Esophagus muscularis mucosa (tissue), 4 donors: ENCODE measurements at regions not wholly inside any gene's neighbourhood (a gene's known extent, or its start where the extent isn't known, plus 50 kb on each side); places are given as distances from the start of the nearest gene placed in this dataset.
"Not testable (repeated sequence)": the region's sequence is repeated elsewhere in the genome, so short reads cannot be mapped to it uniquely, and the experiment has no call there.

Experiments used
- DNase-seq: peaks from one replicate; pipeline ENCODE4 v3.0.0-alpha.2; 2017; ENCODE audit errors: extremely low spot score
- H3K27ac ChIP-seq, 4 donors: fragments of 200-600 bp; sonication (generic); replicated peaks in 1 of 4; 1 replicate in 3 of 4; 2 replicates in 1 of 4; pipeline ENCODE4 v1.5.1; 2016 to 2019; ENCODE audit warnings: mild to moderate bottlenecking in 1 of 4
- H3K27me3 ChIP-seq, 4 donors: fragments of 200-600 bp; sonication (generic); one replicate each; pipeline versions ENCODE4 v1.5.1 to v1.6.0; 2016 to 2019
- H3K36me3 ChIP-seq, 4 donors: fragments of 200-600 bp; sonication (generic); one replicate each; pipeline ENCODE4 v1.5.1; 2016 to 2019
- H3K4me1 ChIP-seq, 4 donors: fragments of 200-600 bp; sonication (generic); one replicate each; pipeline ENCODE4 v1.5.1; 2016 to 2019
- H3K4me3 ChIP-seq, 4 donors: fragments of 200-600 bp; sonication (generic); 1 replicate in 2 of 4; 2 replicates in 2 of 4; pipeline ENCODE4 v1.5.1; 2016 to 2019; ENCODE audit warnings: mild to moderate bottlenecking in 4 of 4, moderate library complexity in 1 of 4
- H3K9me3 ChIP-seq, 4 donors: fragments of 200-600 bp; sonication (generic); 1 replicate in 3 of 4; 2 replicates in 1 of 4; pipeline ENCODE4 v1.5.1; 2016 to 2019
- WGBS: methylation state at CpG from one replicate; pipeline ENCODE4 v1.1.5; 2018; 5-methylcytosine and 5-hydroxymethylcytosine counted together
- intact Hi-C: fragments of 100-400 bp; cut with DNase I; formaldehyde crosslinking; loops from one replicate; pipeline ENCODE4 v1.15.1; 2023

DNA sequence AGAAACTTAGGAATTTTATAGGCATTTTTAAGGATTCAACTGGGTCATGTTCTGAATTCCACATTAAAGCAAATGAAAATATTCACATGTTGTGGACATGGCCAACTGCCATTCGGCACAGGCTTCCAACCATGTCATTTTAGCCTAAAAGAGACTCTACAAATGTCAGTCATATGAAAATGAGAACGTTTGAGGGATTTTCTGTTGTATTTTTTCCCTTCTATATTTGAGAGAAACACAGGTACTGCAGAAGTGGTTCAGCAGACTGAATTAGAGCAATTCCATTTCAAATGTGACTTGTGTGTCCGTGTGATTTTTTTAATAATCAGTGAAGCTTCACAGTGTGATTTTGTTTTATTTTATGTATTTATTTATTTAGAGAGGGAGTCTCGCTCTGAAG, 124.3 kb downstream of the TP53TG3F start:
- WGBS: no CpG with 5 or more reads among the region's 4 CpGs
- DNase-seq, H3K27me3 ChIP-seq, H3K9me3 ChIP-seq, H3K27ac ChIP-seq, H3K4me1 ChIP-seq, H3K4me3 ChIP-seq, intact Hi-C loops, H3K36me3 ChIP-seq: not testable (repeated sequence)

GRCh38 chr16:33588589-33588988, 129.2 kb downstream of the TP53TG3F start:
- H3K4me3 ChIP-seq, H3K36me3 ChIP-seq, intact Hi-C loops, H3K27me3 ChIP-seq, H3K4me1 ChIP-seq, H3K27ac ChIP-seq, H3K9me3 ChIP-seq, DNase-seq: not testable (repeated sequence)
- WGBS: no CpG with 5 or more reads among the region's 8 CpGs

DNA sequence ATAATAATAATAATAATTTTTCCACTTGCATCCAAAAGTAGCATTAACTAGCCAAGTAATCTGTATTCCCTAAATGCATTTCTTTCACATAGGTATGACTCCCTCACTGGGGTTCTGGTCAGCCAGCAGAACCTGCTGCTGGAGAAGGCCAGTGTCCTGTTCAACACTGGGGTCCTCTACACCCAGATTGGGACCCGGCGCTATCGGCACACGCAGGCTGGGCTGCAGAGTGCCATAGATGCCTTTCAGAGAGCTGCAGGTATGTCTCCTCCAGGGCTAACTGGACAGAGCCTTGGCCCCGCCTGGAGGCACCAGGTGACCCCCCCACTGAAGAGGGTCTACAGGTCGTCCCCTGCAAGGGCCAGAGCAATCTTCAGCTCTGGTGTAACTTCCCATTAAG, 133.9 kb downstream of the TP53TG3F start:
- WGBS: no CpG with 5 or more reads among the region's 6 CpGs
- H3K27me3 ChIP-seq, DNase-seq, intact Hi-C loops, H3K36me3 ChIP-seq, H3K27ac ChIP-seq, H3K9me3 ChIP-seq, H3K4me1 ChIP-seq, H3K4me3 ChIP-seq: not testable (repeated sequence)

DNA sequence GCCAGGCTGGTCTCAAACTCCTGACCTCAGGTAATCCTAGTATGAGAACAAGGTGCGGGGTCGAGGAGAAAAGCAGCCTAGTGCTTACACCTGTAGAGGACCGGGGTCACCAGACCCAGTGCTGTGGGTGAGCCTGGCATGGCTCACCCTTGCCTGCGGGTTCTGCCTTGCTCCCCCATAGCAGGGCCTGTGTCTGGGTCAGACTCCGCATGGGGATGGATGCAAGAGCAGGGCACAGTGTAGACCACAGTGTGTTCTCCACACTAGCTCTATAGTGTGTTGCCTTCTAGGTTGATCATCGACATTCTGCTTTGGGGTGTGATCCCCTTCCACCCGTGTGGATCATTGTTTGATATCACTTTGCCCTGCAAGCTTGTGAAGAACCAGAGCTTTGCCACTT, 135.7 kb downstream of the TP53TG3F start:
- H3K9me3 ChIP-seq, H3K4me3 ChIP-seq, H3K36me3 ChIP-seq, H3K27ac ChIP-seq, H3K27me3 ChIP-seq, DNase-seq, intact Hi-C loops, H3K4me1 ChIP-seq: not testable (repeated sequence)
- no CpG with 5 or more reads among the region's 7 CpGs for WGBS

- H3K27ac ChIP-seq, H3K4me3 ChIP-seq, H3K27me3 ChIP-seq, H3K9me3 ChIP-seq, H3K4me1 ChIP-seq, H3K36me3 ChIP-seq, intact Hi-C loops, DNase-seq: not testable (repeated sequence)
- WGBS: no CpG with 5 or more reads among the region's 4 CpGs
Measured at GRCh38 chr16:33601029-33601428, 141.6 kb downstream of the TP53TG3F start.

GRCh38 chr16:33623535-33624077, 164.2 kb downstream of the TP53TG3F start:
- 46% methylated on average over 2 of the region's 4 CpGs for WGBS
- H3K36me3 ChIP-seq, H3K4me3 ChIP-seq, H3K27me3 ChIP-seq, intact Hi-C loops, DNase-seq, H3K9me3 ChIP-seq, H3K4me1 ChIP-seq, H3K27ac ChIP-seq: not testable (repeated sequence)

DNA sequence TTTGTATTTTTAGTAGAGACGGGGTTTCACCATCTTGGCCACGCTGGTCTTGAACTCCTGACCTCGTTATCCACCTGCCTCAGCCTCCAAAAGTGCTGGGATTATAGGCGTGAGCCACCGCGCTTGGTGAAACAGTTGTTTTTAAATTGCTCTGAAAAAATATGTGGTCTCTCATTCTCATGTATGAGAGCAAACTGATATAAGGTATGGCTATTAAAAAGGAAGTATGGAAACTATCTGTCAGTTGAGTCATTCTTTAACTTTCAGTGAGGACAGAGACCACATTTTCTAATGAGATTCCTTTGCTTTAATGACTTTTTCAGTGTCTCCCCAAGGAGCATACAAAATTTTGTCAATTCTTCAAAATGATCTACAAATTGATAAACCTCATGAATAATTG, 169.5 kb downstream of the TP53TG3F start:
- H3K36me3 ChIP-seq, intact Hi-C loops, H3K4me3 ChIP-seq, DNase-seq, H3K27ac ChIP-seq, H3K4me1 ChIP-seq, H3K9me3 ChIP-seq, H3K27me3 ChIP-seq: not testable (repeated sequence)
- WGBS: 71% methylated on average over 6 of the region's 6 CpGs

- H3K9me3 ChIP-seq, H3K4me3 ChIP-seq, H3K27ac ChIP-seq, H3K36me3 ChIP-seq, H3K27me3 ChIP-seq, intact Hi-C loops, DNase-seq, H3K4me1 ChIP-seq: not testable (repeated sequence)
- 86% methylated on average over 4 of the region's 4 CpGs for WGBS
Measured at GRCh38 chr16:33631713-33632112, 172.3 kb downstream of the TP53TG3F start.

DNA sequence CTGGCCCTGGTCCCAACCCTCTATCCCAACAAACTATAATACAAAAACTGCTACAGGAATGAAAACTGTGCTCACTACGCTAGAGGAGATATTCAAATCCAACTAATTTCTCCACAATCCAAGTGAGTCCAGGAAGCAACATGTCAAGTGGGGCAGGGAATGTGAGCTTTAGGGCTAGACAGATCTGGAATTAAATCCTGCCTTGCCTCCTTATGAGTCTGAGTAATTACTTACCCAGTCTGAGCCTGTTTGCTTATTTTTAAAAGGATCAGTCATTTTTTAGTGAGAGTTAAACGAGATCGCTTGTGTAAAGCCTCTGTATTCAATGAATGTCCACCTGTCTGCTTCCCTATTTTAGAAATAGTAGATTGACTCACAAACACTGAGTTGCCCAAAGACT, 174.6 kb downstream of the TP53TG3F start:
- H3K27ac ChIP-seq, H3K9me3 ChIP-seq, DNase-seq, H3K36me3 ChIP-seq, H3K4me1 ChIP-seq, intact Hi-C loops, H3K27me3 ChIP-seq, H3K4me3 ChIP-seq: not testable (repeated sequence)
- WGBS: 79% methylated on average over 2 of the region's 3 CpGs

GRCh38 chr16:33636760-33637159, 177.3 kb downstream of the TP53TG3F start:
- H3K9me3 ChIP-seq, H3K27me3 ChIP-seq, H3K4me3 ChIP-seq, intact Hi-C loops, DNase-seq, H3K27ac ChIP-seq, H3K4me1 ChIP-seq, H3K36me3 ChIP-seq: not testable (repeated sequence)

DNA sequence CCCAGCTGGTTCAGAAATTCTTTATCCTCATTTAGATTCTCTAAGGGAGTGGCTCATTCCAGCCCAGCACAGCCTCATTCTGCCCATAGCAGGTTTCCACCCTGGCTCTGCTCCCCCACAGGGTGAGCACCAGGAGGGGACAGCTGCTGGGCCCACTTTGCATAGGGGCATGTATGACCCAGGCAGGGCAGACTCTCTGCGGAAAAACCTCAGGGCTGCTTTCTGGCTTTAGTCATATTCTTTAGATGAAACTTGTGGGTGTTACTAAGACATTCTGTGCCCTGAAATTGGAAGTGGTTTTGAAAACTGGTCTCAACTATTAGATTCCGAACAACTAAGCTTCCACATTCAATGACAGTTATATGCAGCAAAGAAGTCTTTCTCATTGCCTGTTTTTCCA, 183.9 kb downstream of the TP53TG3F start:
- H3K9me3 ChIP-seq, H3K4me3 ChIP-seq, H3K4me1 ChIP-seq, intact Hi-C loops, DNase-seq, H3K27ac ChIP-seq, H3K36me3 ChIP-seq, H3K27me3 ChIP-seq: not testable (repeated sequence)
- 100% methylated on average over 1 of the region's 2 CpGs for WGBS

DNA sequence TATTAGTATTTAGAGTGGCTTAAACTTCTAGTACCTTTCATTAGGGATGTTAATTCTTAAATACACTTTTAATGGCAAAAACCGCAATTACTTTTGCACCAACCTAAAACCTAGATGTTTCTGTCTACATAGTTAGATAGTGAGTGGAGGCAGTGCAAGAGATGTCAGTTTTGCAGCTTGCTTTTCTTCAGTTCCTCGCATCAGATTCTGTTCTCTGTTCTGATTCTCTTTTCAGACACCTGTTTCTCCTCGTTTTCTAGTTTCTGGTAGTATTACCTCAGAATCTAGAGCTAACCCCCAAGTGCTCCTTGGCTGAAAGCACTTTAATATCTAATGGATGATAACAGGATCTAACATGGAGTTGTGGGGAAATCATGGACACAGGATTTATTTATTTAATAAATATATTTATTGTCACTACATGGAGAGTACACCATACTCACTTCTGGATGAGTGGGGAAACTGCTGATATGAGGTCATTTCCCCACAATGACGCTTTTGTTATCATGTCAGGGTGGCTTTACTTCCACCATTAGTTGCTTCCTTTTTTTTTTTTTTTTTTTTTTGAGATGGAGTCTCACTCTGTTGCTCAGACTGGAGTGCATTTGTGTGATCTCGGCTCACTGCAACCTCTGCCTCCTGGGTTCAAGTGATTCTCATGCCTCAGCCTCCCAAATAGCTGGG, 184.4 kb downstream of the TP53TG3F start:
- 52% methylated on average over 5 of the region's 5 CpGs for WGBS
- H3K4me1 ChIP-seq, H3K27ac ChIP-seq, H3K9me3 ChIP-seq, H3K4me3 ChIP-seq, intact Hi-C loops, H3K27me3 ChIP-seq, H3K36me3 ChIP-seq, DNase-seq: not testable (repeated sequence)

DNA sequence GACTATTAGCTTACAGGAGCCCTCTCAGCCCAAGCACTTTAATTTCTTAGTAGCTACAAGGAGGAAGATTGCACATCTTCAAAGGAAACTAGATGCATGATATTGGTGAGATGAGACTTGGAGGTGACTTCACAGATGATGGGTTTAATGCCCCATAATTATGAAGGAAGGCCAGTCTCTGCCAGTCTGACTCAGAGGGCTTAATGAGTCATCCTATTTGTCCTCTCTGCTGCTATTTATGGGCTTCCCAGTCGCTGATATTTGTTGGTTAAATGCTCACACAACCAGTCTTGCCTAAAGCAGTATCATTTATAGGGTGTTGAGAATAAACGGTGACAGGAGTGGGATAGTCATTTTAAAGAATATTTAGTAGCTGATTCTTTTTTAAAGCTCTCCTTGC, 187.0 kb downstream of the TP53TG3F start:
- peak; percentile 7 for DNase-seq
- H3K36me3 ChIP-seq, intact Hi-C loops, H3K4me3 ChIP-seq, H3K27ac ChIP-seq, H3K4me1 ChIP-seq, H3K9me3 ChIP-seq, H3K27me3 ChIP-seq: not testable (repeated sequence)
- 37% methylated on average over 2 of the region's 2 CpGs for WGBS
